Natural killer cell (primary cell): ENCODE measurements at regions not wholly inside any gene's neighbourhood (a gene's known extent, or its start where the extent isn't known, plus 50 kb on each side); places are given as distances from the start of the nearest gene placed in this dataset.

Source experiments
- ATAC-seq, 3 donors: fragments of 150-1000 bp in 2 of 3; fragments of 200-7000 bp in 1 of 3; cut with Tn5 transposase; 1 replicate in 1 of 3; 2 replicates in 2 of 3; pipeline ENCODE4 v1.10.0; 2021; ENCODE audit warnings: mild to moderate bottlenecking in 2 of 3, moderate library complexity in 2 of 3
- DNase-seq, 2 donors: peaks; one replicate each; pipeline versions ENCODE4 v3.0.0 to v3.0.0-alpha.2; 2013 to 2021; ENCODE audit warnings: mixed read lengths in 1 of 2
- H3K27ac ChIP-seq: one replicate; pipeline ENCODE4 v1.5.1; 2013; ENCODE audit warnings: mild to moderate bottlenecking, low read length
- H3K27me3 ChIP-seq: one replicate; pipeline ENCODE4 v1.6.1; 2013; ENCODE audit warnings: low read length; ENCODE audit not compliant: control insufficient read depth, insufficient read depth
- H3K36me3 ChIP-seq: one replicate; pipeline ENCODE4 v1.6.1; 2013; ENCODE audit warnings: low read length; ENCODE audit not compliant: control insufficient read depth, insufficient read depth
- H3K4me1 ChIP-seq: one replicate; pipeline ENCODE4 v1.6.1; 2013; ENCODE audit warnings: low read length; ENCODE audit not compliant: control insufficient read depth, insufficient read depth
- H3K4me3 ChIP-seq: one replicate; pipeline ENCODE4 v1.5.1; 2013; ENCODE audit warnings: low read length
- H3K9me3 ChIP-seq: one replicate; pipeline ENCODE4 v1.6.1; 2013; ENCODE audit warnings: low read length; ENCODE audit not compliant: control insufficient read depth, insufficient read depth
- H3K27ac Mint-ChIP-seq, 2 donors: one replicate each; pipeline ENCODE4 v1.8.0; 2022; ENCODE audit warnings: mild to moderate bottlenecking in 2 of 2, mixed read lengths in 2 of 2, moderate library complexity in 1 of 2
- H3K27me3 Mint-ChIP-seq, 2 donors: one replicate each; pipeline ENCODE4 v1.8.0; 2022; ENCODE audit warnings: low read depth in 2 of 2, mixed read lengths in 2 of 2
- H3K36me3 Mint-ChIP-seq: one replicate; pipeline ENCODE4 v1.8.0; 2022; ENCODE audit warnings: mixed read lengths
- H3K4me1 Mint-ChIP-seq, 2 donors: one replicate each; pipeline ENCODE4 v1.8.0; 2022; ENCODE audit warnings: mixed read lengths in 2 of 2
- H3K4me3 Mint-ChIP-seq: one replicate; pipeline ENCODE4 v1.8.0; 2022; ENCODE audit warnings: mild to moderate bottlenecking, moderate library complexity, mixed read lengths
- H3K9me3 Mint-ChIP-seq, 2 donors: one replicate each; pipeline ENCODE4 v1.8.0; 2022; ENCODE audit warnings: mixed read lengths in 2 of 2
- WGBS: methylation state at CpG from one replicate; pipeline ENCODE4 v1.1.7; 2013; ENCODE audit warnings: missing lambda C conversion rate; ENCODE audit not compliant: insufficient coverage; 5-methylcytosine and 5-hydroxymethylcytosine counted together
- intact Hi-C: fragments of 100-400 bp; cut with micrococcal nuclease; formaldehyde crosslinking; loops from one replicate; pipeline ENCODE4 v1.14.2; 2022
- TF ChIP-seq, protein P1 (sequence below): fragments of 200-600 bp; IDR thresholded peaks from one replicate; pipeline ENCODE4 v1.8.0; 2022; ENCODE audit warnings: antibody characterized with exemption

GRCh38 chr12:4120316-4120917, 153.1 kb upstream of the CCND2 start:
- Mint-ChIP-seq H3K27ac (no peak overlapping the region), H3K4me1 (peaks cover 13 to 24% of the 10 kb centered on the region in 2 donors), H3K4me3 (no peak overlapping the region), H3K27me3 (peaks cover 0 to 15% of the 10 kb centered on the region in 2 donors), H3K36me3 (no peaks in the 10 kb centered on the region), H3K9me3 (no peaks in the 10 kb centered on the region)
- no peaks in the 10 kb centered on the region for H3K27me3 ChIP-seq
- no peak overlapping the region for H3K4me3 ChIP-seq
- TF ChIP-seq, protein P1, sequence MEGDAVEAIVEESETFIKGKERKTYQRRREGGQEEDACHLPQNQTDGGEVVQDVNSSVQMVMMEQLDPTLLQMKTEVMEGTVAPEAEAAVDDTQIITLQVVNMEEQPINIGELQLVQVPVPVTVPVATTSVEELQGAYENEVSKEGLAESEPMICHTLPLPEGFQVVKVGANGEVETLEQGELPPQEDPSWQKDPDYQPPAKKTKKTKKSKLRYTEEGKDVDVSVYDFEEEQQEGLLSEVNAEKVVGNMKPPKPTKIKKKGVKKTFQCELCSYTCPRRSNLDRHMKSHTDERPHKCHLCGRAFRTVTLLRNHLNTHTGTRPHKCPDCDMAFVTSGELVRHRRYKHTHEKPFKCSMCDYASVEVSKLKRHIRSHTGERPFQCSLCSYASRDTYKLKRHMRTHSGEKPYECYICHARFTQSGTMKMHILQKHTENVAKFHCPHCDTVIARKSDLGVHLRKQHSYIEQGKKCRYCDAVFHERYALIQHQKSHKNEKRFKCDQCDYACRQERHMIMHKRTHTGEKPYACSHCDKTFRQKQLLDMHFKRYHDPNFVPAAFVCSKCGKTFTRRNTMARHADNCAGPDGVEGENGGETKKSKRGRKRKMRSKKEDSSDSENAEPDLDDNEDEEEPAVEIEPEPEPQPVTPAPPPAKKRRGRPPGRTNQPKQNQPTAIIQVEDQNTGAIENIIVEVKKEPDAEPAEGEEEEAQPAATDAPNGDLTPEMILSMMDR, result no peak
- peaks cover 38% of the 10 kb centered on the region for H3K4me1 ChIP-seq
- 31% methylated on average over 3 of the region's 5 CpGs for WGBS
- H3K27ac ChIP-seq, result no peak overlapping the region
- DNase-seq (no peak), ATAC-seq (no peak)
- no peaks in the 10 kb centered on the region for H3K9me3 ChIP-seq
- H3K36me3 ChIP-seq, result no peaks in the 10 kb centered on the region
- intact Hi-C loops, result no loop called here

- Histone ChIP-seq H3K27ac (no peak overlapping the region), H3K36me3 (no peaks in the 10 kb centered on the region), H3K27me3 (no peaks in the 10 kb centered on the region), H3K4me1 (peaks cover 39% of the 10 kb centered on the region), H3K9me3 (no peaks in the 10 kb centered on the region), H3K4me3 (no peak overlapping the region)
- DNase-seq (peak in 1 of 2 donors; percentile 45), ATAC-seq (peak; percentile 47 to 53 (median 48))
- intact Hi-C loops, result no loop called here
- H3K27ac Mint-ChIP-seq, result peak overlapping the region in 1 of 2 donors; percentile 44
- peaks cover 0 to 15% of the 10 kb centered on the region in 2 donors for H3K27me3 Mint-ChIP-seq
- TF ChIP-seq, protein P1, result no peak
- H3K36me3 Mint-ChIP-seq, result no peaks in the 10 kb centered on the region
- no peaks in the 10 kb centered on the region for H3K9me3 Mint-ChIP-seq
- 40% methylated on average over 6 of the region's 7 CpGs for WGBS
- no peak overlapping the region for H3K4me3 Mint-ChIP-seq
- H3K4me1 Mint-ChIP-seq, result peaks cover 19 to 32% of the 10 kb centered on the region in 2 donors
Measured at GRCh38 chr12:4119157-4119761, 154.3 kb upstream of the CCND2 start.

- H3K9me3 Mint-ChIP-seq, result no peaks in the 10 kb centered on the region
- WGBS, result 30% methylated on average over 7 of the region's 7 CpGs
- no peak overlapping the region for H3K27ac ChIP-seq
- H3K9me3 ChIP-seq, result no peaks in the 10 kb centered on the region
- H3K36me3 Mint-ChIP-seq, result no peaks in the 10 kb centered on the region
- peaks cover 0 to 15% of the 10 kb centered on the region in 2 donors for H3K27me3 Mint-ChIP-seq
- peaks cover 19 to 32% of the 10 kb centered on the region in 2 donors for H3K4me1 Mint-ChIP-seq
- H3K4me3 Mint-ChIP-seq, result peak overlapping the region; percentile 72
- peak overlapping the region in 1 of 2 donors; percentile 44 for H3K27ac Mint-ChIP-seq
- TF ChIP-seq, protein P1, result no peak
- no peak overlapping the region for H3K4me3 ChIP-seq
- DNase-seq, result peak in 1 of 2 donors; percentile 29
- no peaks in the 10 kb centered on the region for H3K36me3 ChIP-seq
- H3K27me3 ChIP-seq, result no peaks in the 10 kb centered on the region
- intact Hi-C loops, result no loop called here
- peak; percentile 15 to 27 (median 22) for ATAC-seq
- H3K4me1 ChIP-seq, result peaks cover 39% of the 10 kb centered on the region
Measured at GRCh38 chr12:4118601-4119156, 154.9 kb upstream of the CCND2 start.
